Superior temporal gyrus (tissue), 1 donor: ENCODE measurements at regions not wholly inside any gene's neighbourhood (a gene's known extent, or its start where the extent isn't known, plus 50 kb on each side); places are given as distances from the start of the nearest gene placed in this dataset.

Experiments
- DNase-seq: peaks from one replicate; pipeline ENCODE4 v3.0.0-alpha.2; 2016; ENCODE audit errors: extremely low spot score

GRCh38 chr2:118565786-118566540 lies 281.5 kb downstream of the EN1 start:
- DNase-seq, result no peak

- DNase-seq, result no peak
Observed at GRCh38 chr2:118565301-118565700, 282.1 kb downstream of the EN1 start.

GRCh38 chr2:118562144-118562543 lies 285.3 kb downstream of the EN1 start:
- no peak for DNase-seq

GRCh38 chr2:118558846-118559245 lies 288.6 kb downstream of the EN1 start:
- no peak for DNase-seq

GRCh38 chr2:118557791-118558190 lies 289.7 kb downstream of the EN1 start:
- no peak for DNase-seq

GRCh38 chr2:118557016-118557415 lies 290.4 kb downstream of the EN1 start:
- DNase-seq, result no peak

- no peak for DNase-seq
Observed at GRCh38 chr2:118554616-118555015, 292.8 kb downstream of the EN1 start.

- DNase-seq, result no peak
Observed at GRCh38 chr2:118549503-118549902, 297.9 kb downstream of the EN1 start.

GRCh38 chr2:118548880-118549488 lies 298.5 kb downstream of the EN1 start:
- no peak for DNase-seq

GRCh38 chr2:118539290-118539689 lies 308.2 kb downstream of the EN1 start:
- no peak for DNase-seq

- no peak for DNase-seq
Observed at GRCh38 chr2:118536306-118536705, 311.1 kb downstream of the EN1 start.

GRCh38 chr2:118535818-118536212 lies 311.6 kb downstream of the EN1 start:
- DNase-seq, result no peak

GRCh38 chr2:118535171-118535817 lies 312.2 kb downstream of the EN1 start:
- no peak for DNase-seq

- no peak for DNase-seq
Observed at GRCh38 chr2:118530976-118531375, 316.5 kb downstream of the EN1 start.

- no peak for DNase-seq
Observed at GRCh38 chr2:118529908-118530599, 317.4 kb downstream of the EN1 start.

- no peak for DNase-seq
Observed at GRCh38 chr2:118527571-118527970, 319.9 kb downstream of the EN1 start.

- no peak for DNase-seq
Observed at GRCh38 chr2:118525346-118525745, 322.1 kb downstream of the EN1 start.

- no peak for DNase-seq
Observed at GRCh38 chr2:118524911-118525310, 322.5 kb downstream of the EN1 start.

GRCh38 chr2:118523761-118524160 lies 323.7 kb downstream of the EN1 start:
- no peak for DNase-seq

GRCh38 chr2:118521960-118522359 lies 325.5 kb downstream of the EN1 start:
- DNase-seq, result no peak

GRCh38 chr2:118521272-118521671 lies 326.2 kb downstream of the EN1 start:
- DNase-seq, result no peak

- DNase-seq, result no peak
Observed at GRCh38 chr2:118520246-118520645, 327.2 kb downstream of the EN1 start.
